ENCODE measurements at regions not wholly inside any gene's neighbourhood (a gene's known extent, or its start where the extent isn't known, plus 50 kb on each side); places are given as distances from the start of the nearest gene placed in this dataset.

GRCh38 chr5:36373527-36374086 lies 71.9 kb upstream of the RANBP3L start:
- TF ChIP-seq CTCF (IDR thresholded peaks at IDR 0.05) (no peak), POLR2A (IDR thresholded peaks at IDR 0.05) (no peak)

All from uterus (tissue), 2 donors.